GM18511 (cell line): ENCODE measurements at regions not wholly inside any gene's neighbourhood (a gene's known extent, or its start where the extent isn't known, plus 50 kb on each side); places are given as distances from the start of the nearest gene placed in this dataset.

Experiments used
- ATAC-seq: cut with Tn5 transposase; IDR thresholded peaks from one replicate; pipeline ENCODE4 v1.9.1; 2021; ENCODE audit warnings: mild to moderate bottlenecking, moderate library complexity; ENCODE audit not compliant: unreplicated experiment

DNA sequence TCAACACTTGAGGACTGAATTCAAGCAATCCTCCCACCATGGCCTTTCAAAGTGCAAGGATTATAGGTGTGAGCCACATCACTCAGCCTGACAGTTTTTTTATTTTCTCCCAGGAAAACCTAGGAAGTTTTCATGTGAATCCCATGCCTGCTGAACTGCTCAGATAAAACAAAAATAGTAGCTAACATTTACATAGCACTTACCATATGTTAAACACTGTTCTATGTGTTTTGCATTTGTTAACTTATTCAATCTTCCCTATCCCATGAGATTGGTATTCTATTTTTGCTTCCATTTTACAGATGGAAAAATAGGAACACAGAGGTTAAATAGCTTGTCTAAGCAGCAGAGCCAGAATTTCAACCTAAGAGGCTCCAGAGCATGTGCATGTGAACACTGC lies 157.4 kb upstream of the KCTD1 start:
- no peak for ATAC-seq

DNA sequence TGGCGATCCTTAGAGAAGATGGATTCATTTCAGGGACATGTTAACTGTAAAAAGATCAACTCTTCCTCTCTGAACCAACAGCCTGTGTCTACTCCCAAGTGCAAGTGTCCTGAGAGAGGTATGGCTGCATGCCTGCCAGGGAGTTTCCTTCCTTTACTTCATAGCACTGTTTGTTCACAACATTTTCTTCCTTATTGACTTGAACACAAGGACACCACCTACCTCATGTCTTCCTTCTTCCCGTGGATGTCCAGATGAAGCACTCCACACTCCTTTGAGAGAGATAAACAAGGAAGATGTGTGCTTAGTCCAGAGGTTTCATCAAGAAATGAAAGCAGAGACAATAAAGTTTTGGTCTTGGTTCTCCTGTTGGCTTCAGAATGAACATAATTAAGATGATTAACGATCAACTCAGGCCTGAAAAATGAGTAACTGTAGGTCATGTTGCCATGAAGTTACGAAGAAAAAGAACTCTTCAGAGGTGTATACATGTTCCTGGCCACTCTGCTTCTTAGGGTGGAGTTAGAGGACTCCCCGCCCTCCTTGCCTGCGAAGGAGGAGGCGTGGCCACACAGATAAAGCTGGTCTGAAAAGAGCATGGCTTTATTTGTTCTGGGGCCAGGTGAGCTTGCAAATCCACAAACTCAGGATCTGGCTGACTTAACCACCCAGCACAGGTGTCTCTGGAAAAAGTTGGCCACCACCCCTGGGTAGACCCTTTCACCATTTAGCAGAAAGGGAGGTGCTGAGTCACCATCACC lies 155.0 kb upstream of the KCTD1 start:
- no peak for ATAC-seq

DNA sequence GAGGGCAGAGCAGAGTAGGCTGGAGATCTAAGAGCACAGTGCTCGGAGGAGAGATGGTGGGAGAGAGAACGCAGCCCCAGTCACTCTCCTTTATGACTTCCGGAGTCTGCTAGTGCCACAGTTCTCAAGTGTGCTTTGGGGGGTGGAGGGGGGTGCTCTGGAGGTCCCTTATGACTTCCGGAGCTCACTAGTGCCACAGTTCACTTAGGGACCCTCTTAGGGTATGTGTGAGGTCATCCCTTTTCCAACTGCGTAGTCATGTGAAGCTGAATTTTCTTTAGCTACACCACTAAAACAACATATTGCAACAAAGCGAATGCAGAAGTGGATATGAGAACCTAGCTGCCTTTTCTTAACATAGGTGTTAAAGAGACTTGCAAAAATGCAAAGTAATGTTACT lies 153.7 kb upstream of the KCTD1 start:
- ATAC-seq, result no peak

DNA sequence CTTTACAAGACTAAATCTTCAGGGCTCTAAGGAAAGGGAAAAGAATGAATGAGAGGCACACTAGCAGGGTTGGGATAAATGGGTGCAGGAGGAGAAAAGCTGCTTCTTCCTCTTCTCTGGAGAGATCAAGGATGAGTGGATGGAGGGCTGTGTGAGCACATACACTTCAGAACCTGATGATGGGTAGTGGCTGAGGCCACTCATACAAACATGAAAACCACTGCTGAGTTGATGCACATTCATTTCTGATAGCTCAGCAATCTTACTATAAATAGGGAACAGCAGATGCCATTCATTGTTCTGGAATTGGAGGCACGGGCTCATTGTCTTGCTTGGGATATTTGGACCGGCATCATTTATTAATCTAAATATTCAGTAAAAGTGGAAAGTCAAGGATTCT lies 152.4 kb upstream of the KCTD1 start:
- no peak for ATAC-seq

DNA sequence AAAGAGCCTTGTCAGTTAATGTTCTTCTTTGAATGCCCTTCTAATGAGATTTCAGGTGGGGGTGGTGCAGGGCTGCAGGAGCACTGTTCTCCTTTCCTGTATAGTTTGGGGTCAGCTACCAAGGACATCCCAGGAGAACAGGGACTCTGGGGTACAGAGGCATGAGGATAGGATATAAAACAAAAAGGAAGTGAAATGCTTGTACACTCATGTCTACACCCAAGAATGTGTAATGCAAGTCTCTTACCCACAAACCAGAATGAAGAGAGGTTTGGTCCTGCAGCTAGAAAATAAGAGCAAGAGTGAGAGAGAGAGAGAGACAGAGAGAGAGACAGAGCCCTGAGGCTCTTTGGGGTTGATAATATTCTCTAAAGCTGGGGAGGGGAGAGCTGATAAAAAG lies 151.8 kb upstream of the KCTD1 start:
- peak; percentile 65 for ATAC-seq

DNA sequence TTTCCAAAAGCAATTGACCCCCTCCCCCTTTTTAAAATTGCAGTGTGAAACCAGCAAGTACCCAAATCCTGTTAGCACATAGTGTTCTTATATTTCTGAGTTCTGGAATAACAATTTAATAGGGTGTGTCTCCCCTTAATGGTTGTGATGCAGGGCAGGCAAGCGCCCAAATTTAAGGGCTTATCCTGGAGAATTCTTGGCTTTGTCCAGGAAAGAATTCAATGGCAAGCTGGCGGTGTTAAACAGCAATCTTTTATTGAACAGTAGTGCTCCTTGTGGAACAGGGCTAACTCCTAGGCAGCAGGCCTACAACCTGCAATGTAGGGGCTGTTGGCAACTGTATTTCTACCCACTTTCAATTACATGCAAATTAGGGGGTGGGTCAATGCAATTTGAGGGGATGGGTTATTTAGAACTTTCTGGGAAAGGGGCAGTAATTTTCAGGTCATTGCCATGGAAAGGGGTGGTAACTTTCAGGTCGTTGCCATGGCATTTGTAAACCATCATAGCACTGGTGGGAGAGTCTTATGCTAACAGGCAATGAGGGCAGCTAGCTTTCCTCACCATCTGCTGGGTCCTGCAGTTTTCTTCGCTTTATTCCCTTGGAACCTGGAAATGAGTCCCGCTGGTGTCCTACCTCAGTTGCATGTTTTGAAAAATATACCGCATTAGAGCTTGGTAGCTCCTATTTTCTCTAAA lies 149.0 kb upstream of the KCTD1 start:
- ATAC-seq, result no peak

DNA sequence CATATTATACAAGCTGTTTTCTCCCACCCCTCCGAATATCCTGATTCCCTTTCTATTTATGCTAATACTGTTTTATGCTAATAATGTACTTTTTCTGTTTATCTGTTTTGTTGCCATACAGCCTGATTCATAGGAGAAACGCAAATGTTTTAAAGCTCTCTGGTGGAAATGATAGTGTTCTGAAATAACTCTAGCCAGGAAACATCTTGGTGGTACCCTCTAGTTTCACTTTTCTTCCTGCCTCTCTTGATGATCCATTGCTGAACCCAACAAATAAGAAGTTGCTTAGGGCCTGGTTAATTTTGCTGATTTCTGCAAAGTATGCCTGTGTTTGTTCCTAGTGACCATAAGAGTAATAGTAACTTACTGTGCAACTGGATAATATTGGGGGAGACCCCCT lies 148.4 kb upstream of the KCTD1 start:
- ATAC-seq, result no peak

DNA sequence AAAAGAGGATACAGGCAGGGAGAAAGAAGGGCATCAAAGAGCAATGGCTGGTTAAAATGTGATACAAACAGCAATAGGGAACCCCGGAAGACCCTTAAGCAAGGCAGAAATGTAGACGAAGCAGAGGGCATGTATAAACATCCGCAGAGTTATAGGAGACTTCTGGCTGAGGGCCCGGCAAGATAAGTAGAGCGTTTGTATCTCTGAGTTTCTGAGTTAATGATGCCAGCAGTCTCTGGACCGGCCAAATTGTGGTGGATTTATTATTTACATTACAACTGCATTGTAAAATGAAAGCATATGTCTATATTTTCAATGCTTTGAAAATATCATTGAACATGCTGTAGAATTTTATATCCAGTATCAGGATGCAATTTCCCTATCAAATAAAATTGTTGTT lies 148.0 kb upstream of the KCTD1 start:
- no peak for ATAC-seq

DNA sequence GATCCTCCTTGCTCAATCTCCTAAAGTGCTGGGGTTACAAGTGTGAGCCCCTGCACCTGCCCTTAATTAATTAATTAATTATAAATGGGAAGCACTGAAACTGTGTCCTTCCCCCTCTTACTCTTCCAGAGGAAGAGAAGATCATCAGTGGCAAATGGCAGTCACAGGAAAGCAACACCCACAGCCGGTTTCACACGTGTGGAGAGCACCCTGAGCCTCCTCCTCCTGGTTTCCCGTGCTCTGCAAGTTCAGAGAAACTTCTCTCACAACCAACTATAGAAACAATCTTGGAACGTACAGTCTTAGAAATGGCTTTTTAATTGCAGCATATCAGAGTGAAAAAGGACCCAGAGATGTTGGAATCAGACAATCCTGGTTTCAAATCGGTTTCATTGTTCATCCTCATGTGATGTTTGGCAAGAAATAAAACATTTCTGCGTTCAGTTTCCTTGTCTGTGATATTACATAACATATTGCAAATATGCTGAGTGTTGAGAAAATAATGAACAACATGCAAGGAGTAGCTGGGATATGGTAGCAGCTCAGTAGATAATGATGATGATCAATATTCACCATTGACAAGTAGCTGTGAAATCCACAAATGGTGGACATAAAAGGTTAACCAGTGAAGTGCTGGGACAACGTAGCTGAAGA lies 141.0 kb upstream of the KCTD1 start:
- no peak for ATAC-seq

DNA sequence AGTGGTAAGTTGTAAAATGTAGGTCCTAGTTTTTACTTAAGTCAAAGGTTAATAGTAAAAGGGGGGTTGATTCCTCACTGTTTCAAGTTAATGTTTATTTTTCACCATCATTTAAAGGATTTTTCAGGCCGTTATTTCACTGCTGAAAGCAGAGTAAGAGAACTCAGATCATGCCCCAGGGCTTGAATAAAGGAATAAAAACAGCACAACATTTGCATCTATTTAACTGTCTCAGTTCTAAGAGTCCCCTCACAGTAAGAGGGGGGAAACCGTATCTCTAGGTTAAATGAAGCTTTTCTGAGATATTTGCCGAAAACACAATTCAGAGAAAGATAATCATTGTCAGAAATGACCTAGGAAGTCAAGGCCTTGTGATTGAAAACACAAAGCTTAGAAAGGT lies 138.2 kb upstream of the KCTD1 start:
- ATAC-seq, result no peak

DNA sequence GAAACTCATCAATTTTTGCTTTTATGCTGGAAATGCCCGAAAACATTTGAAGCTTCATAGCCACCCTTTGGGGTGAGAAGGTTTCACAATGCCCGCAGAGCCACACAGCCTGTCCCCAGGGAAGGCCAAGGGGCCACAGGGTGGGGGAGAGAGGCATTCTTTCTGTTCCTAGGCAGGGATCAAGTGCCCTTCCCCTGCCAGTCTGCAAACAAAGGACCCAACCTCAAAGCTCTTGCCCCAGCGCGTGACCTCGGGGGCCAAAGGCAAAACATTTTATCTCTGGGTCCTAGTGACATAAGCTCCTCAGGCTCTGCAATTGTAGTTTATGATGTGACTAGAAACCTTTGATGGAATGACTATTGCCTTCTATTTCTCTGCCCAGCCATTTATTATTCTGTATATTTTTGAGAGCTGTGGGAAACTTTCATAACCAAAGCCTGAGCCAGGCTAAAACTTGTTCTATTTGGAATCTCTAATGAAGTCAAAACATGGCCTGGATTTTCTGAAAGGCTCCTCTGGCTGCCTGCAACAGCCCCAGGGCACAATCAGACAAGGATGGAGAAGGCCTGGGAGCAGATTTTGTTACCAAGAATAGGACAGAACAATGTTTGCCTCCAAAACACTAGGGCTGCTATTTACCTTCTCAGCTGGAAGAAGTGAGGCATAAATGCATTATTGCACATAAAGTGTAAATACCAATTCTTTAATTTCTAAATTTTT lies 137.2 kb upstream of the KCTD1 start:
- no peak for ATAC-seq

DNA sequence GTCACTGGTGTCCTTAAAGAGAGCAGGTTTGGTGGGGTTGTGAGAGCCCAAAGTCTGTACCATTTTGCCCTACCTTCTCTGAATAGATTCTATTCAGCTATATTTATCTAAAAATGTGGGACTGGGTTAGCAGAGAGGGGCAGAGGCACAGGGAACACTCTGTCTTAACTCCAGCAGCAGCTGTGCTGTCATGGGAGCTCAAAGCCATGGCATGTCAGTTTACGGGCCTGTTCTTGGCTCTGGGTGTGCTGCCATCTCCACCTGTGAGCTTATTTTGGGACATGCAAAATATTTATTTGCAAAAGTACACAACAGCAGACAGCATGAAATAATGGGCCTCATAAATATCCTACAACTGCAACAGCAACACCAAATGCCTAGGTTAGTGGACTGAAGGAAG lies 129.6 kb upstream of the KCTD1 start:
- ATAC-seq, result no peak

DNA sequence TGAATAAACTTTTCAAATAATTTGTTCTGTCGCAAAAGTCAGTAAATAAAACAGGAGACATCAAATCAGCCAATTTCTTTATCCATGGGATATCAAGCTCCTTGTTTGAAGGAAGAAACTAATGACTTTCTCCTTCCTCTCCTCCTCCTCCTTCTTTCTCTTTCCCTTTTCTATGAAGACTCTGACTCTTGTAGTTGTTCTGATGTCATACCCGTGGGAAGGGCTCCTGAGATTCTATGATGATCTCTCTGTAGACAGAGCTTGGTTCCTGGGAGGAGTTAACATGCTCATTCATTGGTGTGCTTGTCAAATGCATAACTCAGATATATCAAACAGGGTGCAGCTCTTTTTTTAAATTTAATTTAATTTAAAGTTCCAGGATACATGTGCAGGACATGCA lies 118.7 kb upstream of the KCTD1 start:
- ATAC-seq, result no peak

DNA sequence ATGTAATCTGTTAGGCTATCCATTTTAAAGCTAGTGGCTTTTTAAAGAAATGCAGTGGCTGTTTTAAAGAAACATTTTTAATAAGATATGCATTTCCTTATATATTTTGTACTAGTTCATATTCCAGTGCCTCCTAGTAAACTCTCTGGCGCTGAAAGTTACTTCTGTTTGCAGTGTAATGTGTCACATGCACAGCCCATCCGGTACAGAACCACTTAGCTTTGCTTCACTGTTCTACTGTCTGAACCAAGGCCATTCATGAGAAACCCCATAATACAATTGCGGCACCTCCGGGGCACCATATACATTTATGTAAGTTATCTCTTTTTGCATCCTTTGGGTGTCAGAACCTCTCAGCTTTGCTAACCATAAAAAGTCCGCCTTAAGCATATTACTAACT lies 114.6 kb upstream of the KCTD1 start:
- no peak for ATAC-seq

DNA sequence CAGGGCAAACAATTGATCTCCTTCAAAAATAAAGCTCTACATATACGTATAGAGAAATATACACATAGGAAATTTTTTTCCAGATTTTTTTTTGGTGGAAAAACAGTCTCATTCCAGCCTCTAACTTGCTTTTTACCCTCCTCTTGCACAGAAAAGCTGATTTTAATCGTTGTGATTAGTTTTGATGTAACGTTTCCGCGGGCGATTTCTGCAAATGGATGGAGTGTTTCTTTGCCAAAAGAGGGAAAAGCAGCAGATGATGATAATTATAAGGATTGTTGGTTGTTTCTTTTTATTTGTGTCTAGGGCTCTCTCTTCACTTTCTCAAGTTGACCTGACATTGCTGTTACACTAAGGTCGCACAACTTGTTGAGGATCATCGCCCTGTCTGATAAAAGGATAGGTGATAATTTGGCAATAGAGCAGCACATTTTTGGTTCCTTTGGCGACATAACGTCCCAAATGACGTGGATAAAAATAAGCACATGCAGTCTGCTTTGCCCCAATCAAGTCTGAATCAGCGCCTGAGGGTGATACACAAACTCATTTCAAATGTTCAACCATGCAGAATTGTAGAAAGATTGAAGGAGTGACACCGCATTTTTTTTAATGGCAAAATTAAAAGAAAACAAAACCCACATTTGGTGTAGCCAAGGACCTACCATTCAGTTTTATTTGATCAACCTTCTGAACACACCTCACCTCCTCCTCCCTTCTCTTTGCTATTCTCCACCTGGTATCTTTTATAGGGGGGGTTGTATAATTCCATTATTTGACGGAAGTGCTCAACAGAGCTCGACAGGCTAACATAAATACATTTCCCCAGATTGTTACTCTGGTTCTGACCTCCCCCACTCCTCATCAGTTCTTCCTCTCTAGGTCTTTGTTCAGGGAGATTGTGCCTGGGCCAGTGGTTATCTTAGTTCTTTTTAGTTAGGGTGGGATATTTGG lies 109.6 kb upstream of the KCTD1 start:
- ATAC-seq, result no peak

DNA sequence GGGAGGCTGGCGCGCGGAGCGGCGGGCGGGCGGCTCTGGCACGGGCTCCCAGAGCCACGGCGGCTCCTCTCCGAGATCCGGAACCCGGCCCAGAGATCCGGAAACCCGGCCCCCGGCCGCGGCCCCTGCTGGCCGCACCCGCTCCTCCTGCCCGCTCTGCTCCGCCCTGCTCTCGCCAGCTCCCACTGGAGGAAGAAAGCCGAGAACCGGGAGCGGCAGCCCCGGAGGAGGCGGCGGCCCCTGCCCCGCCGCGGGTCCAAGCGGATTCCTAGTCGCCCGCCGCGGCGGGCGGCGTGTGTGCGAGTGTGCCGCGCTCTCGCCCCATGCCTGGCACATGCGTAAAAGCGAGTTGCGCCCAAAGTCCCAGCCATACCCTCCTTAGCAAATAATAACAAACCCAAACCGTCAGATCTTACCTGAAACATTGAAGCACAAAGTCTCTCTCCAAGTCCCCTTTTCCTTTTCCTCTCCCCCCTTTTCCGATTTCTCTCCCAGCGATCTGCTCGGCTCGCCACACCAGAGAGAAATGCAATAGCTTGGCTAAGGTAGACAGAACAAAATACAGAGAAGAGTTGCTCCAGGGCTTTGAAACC lies 108.7 kb upstream of the KCTD1 start:
- ATAC-seq, result peak; percentile 80

DNA sequence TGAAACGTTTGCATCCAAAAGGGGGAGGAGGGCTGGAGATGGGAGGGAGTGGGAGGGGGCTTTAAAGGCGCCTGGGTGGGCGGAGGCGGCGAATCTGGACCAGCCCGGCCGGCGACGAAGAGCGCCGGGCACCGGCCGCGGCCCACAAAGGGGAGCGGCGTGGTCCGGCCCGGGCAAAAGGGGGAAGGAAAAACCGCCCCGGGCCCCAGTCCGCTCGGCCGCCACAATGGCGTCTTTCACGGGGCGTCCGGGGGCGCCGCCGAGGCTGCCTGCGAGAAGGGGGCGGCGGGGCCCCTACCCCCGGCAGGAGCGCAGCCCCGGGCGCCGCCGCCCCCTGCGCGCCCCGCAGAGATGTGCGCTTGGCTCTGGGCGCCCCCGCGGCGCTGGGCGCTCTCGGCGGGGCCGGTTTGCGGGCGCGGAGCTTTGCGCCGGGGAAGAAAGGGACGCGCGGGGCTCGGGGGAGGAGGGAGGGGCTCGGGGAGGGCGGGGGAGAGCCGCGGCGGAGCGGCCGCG lies 108.1 kb upstream of the KCTD1 start:
- ATAC-seq, result peak; percentile 37

DNA sequence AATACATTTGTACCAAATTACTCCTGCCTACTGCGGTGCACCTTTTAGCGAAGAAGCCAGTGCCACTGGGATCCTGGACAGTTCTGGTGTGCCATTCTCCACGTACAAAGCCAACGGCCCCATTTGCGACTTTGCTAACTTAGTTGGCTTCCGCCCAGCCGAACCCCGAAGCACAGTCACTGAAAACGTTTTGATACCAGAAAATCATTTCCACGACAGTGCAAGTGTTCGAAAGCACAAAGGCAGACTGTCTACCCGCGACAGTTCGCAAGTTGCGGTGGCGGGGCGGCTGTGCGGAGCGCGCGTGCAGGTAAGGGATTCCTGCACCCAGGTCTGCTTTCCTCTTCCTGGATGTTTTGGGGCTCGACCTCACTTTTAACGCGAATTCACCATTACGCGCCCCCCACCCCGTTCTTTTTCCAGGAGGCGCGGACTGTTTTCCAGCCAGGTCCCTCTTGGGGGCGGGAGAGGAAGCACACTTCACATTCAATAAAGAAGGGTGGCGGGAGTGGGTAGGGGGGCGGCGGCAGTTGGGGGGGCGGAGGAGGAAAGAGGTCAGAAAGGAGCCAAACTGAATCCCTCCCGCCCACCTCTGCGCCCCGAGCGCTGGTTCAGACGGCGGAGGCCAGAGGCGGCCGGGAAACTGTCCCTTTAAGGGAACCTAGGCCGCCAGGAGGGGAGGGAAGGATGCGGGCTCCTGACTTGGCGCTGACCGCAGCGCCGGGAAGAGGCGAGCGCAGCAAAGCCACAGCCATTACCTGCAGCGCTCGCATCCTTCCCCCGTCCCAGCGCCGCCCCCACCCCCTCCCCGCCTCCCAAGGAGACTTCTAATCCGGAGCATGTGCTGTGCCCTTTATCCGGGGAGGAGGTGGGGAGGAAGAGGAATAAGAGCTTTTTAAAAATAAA lies 107.4 kb upstream of the KCTD1 start:
- peak; percentile 24 for ATAC-seq
